GM12874 (cell line): ENCODE measurements at regions not wholly inside any gene's neighbourhood (a gene's known extent, or its start where the extent isn't known, plus 50 kb on each side); places are given as distances from the start of the nearest gene placed in this dataset.

Experiments
- TF ChIP-seq, protein P1 (sequence below): IDR thresholded peaks from 2 replicates; pipeline ENCODE4 v1.5.1; 2011; ENCODE audit warnings: low read depth, mild to moderate bottlenecking, control low read depth, low read length, moderate library complexity; ENCODE audit not compliant: insufficient read depth

DNA sequence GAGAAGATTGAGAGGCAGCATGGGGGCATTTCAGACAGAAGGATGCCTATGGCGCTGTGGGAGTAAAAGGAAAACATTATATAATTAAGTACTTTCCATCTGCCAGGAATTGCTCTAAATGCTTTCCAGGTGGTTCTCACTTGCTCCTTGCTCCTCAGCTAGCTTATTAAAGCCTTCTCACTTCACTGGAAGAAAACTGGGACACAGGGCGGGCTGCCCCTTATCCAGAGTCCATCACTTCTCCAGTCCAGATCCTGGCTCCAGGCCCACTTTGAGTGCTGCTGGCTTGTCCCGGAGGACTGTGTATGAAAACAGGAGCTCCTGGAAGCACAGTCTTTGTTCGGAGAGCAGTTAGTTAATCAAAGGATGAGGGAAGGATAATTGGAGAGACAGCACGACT lies 409.9 kb upstream of the ADAMTS16 start:
- TF ChIP-seq, protein P1, sequence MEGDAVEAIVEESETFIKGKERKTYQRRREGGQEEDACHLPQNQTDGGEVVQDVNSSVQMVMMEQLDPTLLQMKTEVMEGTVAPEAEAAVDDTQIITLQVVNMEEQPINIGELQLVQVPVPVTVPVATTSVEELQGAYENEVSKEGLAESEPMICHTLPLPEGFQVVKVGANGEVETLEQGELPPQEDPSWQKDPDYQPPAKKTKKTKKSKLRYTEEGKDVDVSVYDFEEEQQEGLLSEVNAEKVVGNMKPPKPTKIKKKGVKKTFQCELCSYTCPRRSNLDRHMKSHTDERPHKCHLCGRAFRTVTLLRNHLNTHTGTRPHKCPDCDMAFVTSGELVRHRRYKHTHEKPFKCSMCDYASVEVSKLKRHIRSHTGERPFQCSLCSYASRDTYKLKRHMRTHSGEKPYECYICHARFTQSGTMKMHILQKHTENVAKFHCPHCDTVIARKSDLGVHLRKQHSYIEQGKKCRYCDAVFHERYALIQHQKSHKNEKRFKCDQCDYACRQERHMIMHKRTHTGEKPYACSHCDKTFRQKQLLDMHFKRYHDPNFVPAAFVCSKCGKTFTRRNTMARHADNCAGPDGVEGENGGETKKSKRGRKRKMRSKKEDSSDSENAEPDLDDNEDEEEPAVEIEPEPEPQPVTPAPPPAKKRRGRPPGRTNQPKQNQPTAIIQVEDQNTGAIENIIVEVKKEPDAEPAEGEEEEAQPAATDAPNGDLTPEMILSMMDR: no peak

DNA sequence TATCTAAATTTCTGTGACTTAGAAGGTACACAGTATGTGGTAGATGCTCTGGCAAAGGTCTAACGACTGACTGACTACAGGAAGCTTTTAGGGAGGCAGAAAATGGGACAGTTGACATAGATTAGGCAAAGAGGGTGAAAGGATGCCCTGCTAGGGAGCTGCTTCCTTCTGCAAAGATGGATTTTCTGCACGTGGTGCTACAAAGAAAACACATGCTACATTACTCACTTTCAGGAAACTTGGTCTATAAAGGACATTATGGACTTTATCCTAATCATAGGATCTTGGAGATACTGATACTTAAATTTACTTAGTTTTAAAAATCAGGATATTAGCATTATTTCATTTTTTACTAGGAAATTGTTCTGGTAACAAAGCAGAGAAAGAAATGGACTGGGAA lies 405.8 kb upstream of the ADAMTS16 start:
- TF ChIP-seq, protein P1: no peak

- TF ChIP-seq, protein P1: no peak
These were observed 404.9 kb upstream of the ADAMTS16 start for GRCh38 chr5:4735261-4735660.

GRCh38 chr5:4737868-4738267 lies 402.3 kb upstream of the ADAMTS16 start:
- TF ChIP-seq, protein P1: no peak

GRCh38 chr5:4738298-4738697 lies 401.8 kb upstream of the ADAMTS16 start:
- TF ChIP-seq, protein P1: no peak

- TF ChIP-seq, protein P1: no peak
These were observed 400.0 kb upstream of the ADAMTS16 start for GRCh38 chr5:4740156-4740555.

- TF ChIP-seq, protein P1: no peak
These were observed 381.6 kb upstream of the ADAMTS16 start for GRCh38 chr5:4758550-4758949.

GRCh38 chr5:4758996-4759395 lies 381.1 kb upstream of the ADAMTS16 start:
- TF ChIP-seq, protein P1: no peak
